DMS53 treated with DMSO at 0.1 percent for 48 hours (cell line): ENCODE measurements at regions not wholly inside any gene's neighbourhood (a gene's known extent, or its start where the extent isn't known, plus 50 kb on each side); places are given as distances from the start of the nearest gene placed in this dataset.
A peak's percentile ranks its signal among the peaks of the same experiment; 100 is the strongest.
"Not testable (repeated sequence)": the region's sequence is repeated elsewhere in the genome, so short reads cannot be mapped to it uniquely, and the experiment has no call there.

ENCODE experiments used
- DNase-seq: peaks from one replicate; lab custom pipeline; 2025; ENCODE audit not compliant: unreplicated experiment; lab: John Stamatoyannopoulos, UW

GRCh38 chr2:176424746-176425145 lies 155.5 kb downstream of the MTX2 start:
- no peak for DNase-seq

DNA sequence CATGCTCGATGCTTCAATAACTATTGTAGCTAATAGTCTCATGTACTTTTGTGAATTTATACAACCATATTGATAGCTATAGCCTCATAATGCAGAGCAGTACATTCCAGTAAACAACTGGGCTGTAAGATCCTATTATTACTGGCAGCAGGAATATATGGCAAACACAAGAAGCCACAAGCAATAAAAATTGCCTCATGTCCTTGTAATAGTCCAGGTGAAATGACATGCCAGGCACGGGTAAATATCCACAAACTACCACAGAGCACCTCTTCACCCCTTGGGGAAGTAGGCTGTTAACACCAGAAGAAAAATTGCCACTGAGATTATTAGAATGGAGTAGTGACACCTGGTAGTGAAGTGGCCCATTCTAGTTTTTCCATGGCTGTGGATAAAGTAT lies 158.3 kb downstream of the MTX2 start:
- no peak for DNase-seq

DNA sequence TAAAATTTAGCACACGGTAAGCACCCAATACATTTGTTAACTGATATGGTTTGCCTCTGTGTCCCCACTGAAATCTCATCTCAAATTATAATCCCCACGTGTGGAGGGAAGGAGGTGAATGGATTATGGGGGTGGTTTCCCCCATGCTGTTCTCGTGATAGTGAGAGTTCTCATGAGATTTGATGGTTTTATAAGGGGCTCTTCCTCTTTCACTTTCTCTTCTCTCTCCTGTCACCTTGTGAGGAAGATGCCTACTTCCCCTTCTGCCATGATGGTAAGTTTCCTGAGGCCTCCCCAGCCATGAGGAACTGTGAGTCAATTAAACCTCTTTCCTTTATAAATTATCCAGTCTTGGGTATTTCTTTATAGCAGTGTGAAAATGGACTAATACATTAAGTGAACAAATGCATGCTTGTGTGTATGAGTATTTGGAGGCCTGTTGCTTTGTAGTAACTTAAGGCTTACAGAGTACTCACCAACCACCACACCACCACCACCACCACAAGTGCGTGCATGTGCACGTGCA lies 159.8 kb downstream of the MTX2 start:
- not testable (repeated sequence) for DNase-seq

GRCh38 chr2:176432434-176432833 lies 163.2 kb downstream of the MTX2 start:
- DNase-seq = no peak

- no peak for DNase-seq
These were observed 166.5 kb downstream of the MTX2 start for GRCh38 chr2:176435729-176436128.

DNA sequence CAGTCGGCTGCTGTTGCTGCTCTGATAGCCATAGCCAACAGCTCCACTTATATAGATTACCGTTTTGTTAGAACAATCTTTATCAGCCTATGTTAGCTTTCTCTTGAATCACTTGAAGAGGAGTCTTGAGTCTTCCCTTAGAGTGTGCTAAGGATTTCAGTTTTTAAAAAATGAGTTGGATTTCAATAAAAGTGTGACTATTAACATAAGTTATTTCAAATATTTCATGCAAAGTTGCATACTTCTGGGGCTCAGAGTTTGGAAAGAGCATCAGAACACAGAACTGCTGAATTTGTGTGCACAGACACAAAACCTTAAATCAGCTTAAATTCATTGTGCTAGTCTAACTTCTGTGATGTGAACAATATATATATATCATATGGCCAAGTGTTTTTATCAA lies 174.7 kb downstream of the MTX2 start:
- no peak for DNase-seq

DNA sequence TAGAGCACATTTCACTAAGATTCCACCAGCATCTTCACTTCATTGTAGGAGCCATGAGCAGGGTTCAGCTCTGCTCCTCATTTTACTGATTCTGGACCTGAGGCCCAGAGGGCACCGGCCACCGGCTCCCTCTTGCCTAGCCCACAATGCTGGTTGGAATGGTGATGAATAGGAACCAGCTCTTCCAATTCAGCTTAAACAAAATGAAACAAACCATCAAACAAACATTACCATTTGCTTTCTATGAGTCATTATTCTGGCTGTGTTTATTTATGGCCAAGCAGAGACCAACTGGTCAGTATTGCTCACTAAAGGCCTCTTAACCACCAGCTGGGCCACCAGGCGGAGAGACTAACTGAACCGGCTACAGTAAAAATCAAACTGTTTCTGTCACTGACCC lies 176.7 kb downstream of the MTX2 start:
- DNase-seq = peak; percentile 94

- peak; percentile 54 for DNase-seq
These were observed 177.6 kb downstream of the MTX2 start for GRCh38 chr2:176446718-176447414.

- no peak for DNase-seq
These were observed 178.4 kb downstream of the MTX2 start for GRCh38 chr2:176447616-176448015.

DNA sequence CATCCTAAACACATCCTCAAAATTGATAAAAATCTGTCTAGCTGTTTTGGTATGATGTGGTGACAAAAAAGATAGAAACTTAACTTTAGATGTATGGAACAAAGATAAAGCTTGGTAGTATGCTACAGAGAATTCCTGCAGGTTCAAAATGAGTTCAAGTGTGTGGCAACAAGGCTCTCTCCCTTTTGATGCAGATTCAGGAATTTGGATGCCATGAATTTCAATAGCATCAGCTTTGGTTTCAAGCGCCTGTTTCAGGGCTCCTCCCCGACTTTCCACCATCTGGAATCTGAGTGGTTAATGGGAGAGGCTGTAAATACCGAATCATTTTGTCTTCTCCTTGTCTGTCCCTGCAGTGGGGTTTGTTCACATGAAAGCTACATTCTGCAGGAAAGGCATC lies 180.6 kb downstream of the MTX2 start:
- no peak for DNase-seq

- DNase-seq = no peak
These were observed 184.5 kb downstream of the MTX2 start for GRCh38 chr2:176453784-176454183.

GRCh38 chr2:176454893-176455815 lies 185.9 kb downstream of the MTX2 start:
- peak; percentile 78 for DNase-seq

- peak; percentile 19 for DNase-seq
These were observed 186.6 kb downstream of the MTX2 start for GRCh38 chr2:176455816-176456291.

- no peak for DNase-seq
These were observed 188.2 kb downstream of the MTX2 start for GRCh38 chr2:176457481-176457880.

GRCh38 chr2:176461098-176461808 lies 192.0 kb downstream of the MTX2 start:
- DNase-seq = no peak

DNA sequence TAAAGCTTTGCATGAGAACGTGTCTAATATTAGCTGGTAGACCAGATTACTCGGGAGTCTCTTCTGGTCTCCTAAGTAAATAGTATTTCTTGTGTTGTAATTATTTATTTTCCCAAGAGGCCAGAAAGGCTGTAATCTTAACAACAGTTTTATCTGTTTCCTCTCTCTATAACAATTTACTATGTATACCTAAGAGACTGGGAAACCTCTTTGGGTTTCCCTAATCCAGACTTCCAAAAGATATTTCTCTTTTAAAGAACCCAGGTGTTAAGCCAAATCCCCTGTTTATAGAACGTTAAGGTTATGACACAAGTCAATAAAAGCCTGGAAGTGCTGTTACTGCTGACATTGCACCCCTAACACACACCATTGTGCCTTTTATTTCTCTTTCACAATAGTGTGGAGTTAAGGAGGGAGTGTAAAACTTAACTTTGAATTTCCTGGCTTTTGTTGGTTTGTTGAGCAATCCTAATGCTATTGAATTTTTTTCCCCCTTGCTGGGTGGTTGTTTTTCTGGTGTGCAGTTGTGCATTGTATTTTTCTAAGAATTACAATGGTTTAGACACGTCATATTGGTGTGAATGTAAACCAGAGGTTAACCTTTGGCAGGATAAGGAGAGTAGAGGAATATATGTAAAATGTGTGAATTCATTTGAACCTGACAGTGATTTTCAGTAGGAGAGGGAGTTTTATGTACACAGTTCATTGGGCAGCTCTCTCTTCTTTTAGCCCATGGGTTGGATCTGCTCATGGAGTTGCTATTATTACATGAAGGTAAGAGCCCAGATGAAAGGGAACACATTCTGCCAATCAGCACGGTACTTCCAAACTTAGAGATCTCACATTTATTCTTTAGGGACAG lies 192.8 kb downstream of the MTX2 start:
- no peak for DNase-seq

DNA sequence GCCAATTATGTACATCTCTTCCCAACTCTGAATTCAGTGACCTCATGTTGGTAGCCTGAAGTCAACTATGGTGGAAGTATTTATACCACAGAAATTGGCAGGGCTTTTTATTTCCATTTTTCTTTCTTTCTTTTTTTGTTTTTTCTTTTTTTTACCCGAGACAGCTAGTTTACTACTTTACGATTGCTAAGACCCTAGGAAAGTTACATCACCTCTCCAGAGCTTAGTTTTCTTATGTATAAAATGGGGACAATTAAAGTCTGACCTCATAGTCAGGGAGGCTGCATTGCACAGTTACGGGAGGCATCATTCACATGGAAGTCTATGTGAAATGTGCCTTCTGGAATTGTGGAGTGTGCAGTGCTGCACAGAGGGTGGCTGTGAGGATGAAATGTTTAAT lies 194.3 kb downstream of the MTX2 start:
- DNase-seq = no peak

DNA sequence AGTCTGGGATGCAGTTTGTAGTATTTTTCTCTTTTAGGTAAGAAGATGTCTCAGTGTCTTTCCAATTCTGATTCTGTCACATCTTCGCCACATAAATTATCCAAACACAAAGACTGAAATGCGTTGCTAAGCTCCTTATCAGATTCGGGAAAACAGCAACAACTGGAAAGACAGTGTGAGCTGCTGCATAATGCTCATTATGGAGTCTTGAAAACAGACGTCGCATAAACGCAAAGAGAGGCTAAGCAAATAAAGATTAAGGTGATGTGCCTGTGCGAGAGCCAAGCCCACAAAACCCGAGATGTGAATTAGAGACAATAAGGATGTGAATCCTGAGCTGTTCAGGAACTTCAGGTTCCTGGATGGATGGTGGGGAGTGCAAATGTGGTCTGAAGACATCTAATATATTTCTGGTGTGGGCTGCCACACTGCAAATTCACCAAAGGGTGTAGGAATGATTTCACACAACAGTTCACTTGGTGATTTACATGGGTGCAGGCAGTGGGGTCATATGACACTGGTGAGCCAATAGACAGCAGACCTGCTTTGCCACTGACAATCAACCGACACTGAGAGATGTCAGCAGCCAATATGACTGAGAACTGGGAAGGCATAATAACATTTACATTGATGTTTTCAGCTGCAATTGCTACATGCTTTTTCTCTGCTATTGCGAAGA lies 195.8 kb downstream of the MTX2 start:
- no peak for DNase-seq

DNA sequence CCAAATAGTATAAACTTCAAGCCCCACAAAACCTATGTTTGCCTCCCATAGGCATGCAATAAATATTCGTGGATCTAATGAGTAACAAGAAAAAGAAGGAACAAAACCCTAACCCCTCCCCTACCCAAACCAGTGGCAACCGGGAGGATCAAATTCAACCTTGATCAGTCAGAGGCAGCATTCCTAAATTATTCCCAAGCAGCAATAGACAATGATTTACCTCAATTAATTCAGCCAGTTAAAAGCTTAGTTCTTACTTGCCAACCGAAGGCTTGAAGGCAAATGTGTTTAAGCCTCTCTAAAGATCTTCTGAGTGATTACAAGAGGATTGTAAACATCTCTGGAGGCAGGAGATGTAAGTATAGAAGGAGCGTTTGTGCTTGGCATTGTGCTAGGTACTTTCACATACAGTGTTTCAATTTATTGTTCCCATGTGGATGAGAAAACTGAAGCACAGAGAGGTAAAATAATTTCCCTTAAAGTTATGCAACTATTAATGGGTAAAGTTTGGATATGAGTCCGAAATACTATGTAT lies 197.7 kb downstream of the MTX2 start:
- no peak for DNase-seq

DNA sequence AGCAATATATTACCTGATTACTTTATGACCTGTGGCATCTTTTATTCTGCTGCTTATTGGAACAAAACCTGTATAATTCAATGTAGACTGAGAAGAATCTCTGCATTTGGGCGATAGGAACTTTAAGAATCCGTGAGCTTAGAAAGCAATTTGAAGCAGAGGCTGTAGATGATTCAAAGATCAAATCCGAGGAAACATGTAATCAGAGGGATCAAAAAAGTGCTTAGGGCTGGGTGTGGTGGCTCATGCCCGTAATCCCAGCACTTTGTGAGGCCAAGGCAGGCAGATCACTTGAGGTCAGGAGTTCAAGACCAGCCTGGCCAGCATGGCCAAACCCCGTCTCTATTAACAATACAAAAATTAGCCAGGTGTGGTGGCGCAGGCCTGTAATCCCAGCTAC lies 198.4 kb downstream of the MTX2 start:
- DNase-seq = no peak
